K562 (cell line): ENCODE measurements at regions not wholly inside any gene's neighbourhood (a gene's known extent, or its start where the extent isn't known, plus 50 kb on each side); places are given as distances from the start of the nearest gene placed in this dataset.

Experiments
- ATAC-seq: fragments of 200-7000 bp; cut with Tn5 transposase; 3 replicates; pipeline ENCODE4 v1.9.1; 2020; ENCODE audit warnings: moderate library complexity
- BruUV-seq: library from RNA; stranded (reverse); fragments of 400-500 nt; replicated peaks from 2 replicates; lab custom pipeline; 2021; lab: Mats Ljungman, UMichigan
- CTCF ChIA-PET: fragments of 300-600 bp; formaldehyde crosslinking; extraction: SDS; loops from one replicate; lab custom pipeline; 2021; ENCODE audit warnings: low intra/inter-chr PET ratio; lab: Yijun Ruan, JAX
- POLR2A ChIA-PET: fragments of 300-600, 350-650 bp; sonication (Branson Sonifier 250); formaldehyde crosslinking; extraction: SDS; loops from one replicate; lab custom pipeline; 2021; ENCODE audit warnings: antibody characterized with exemption, inconsistent platforms; lab: Yijun Ruan, JAX
- DNase-seq, 4 experiments: peaks; one replicate each; pipeline versions ENCODE4 v3.0.0 to v3.0.0-alpha.2; 2011 to 2018; ENCODE audit warnings: low spot score in 3 of 4, mixed read lengths in 3 of 4; ENCODE audit errors: extremely low read depth in 1 of 4
- FAIRE-seq: peaks from 2 replicates; lab custom pipeline; 2011; peaks lifted over from hg19 to GRCh38; lab: Jason Lieb, UNC
- H2AFZ ChIP-seq: 2 replicates; pipeline ENCODE4 v1.6.0; 2011; ENCODE audit warnings: low read depth, low read length, control low read depth, inconsistent platforms
- H3K27ac ChIP-seq: fragments of 200-600 bp; 3 replicates; pipeline ENCODE4 v1.8.0; 2011; ENCODE audit warnings: low read depth, mild to moderate bottlenecking, control low read depth, inconsistent platforms, low read length, moderate library complexity, mixed read lengths; ENCODE audit errors: extremely low read depth
- H3K27me3 ChIP-seq, 2 experiments: fragments of 300-600 bp in 1 of 2; 2 replicates in 1 of 2; 3 replicates in 1 of 2; pipeline versions ENCODE4 v1.6.0 to v1.8.0; 2011; ENCODE audit warnings: inconsistent platforms in 2 of 2, low read length in 2 of 2, mild to moderate bottlenecking in 1 of 2, mixed read lengths in 1 of 2, moderate library complexity in 1 of 2; ENCODE audit not compliant: control insufficient read depth in 2 of 2, insufficient read depth in 2 of 2
- H3K36me3 ChIP-seq: fragments of 300-600 bp; 3 replicates; pipeline ENCODE4 v1.8.0; 2011; ENCODE audit warnings: mild to moderate bottlenecking, low read length, inconsistent platforms; ENCODE audit not compliant: control insufficient read depth, insufficient read depth
- H3K4me1 ChIP-seq, 2 experiments: fragments of 200-600 bp in 1 of 2; replicated peaks in 1 of 2; 2 replicates in 1 of 2; 3 replicates in 1 of 2; pipeline versions ENCODE4 v1.5.1 to v1.8.0; 2011; ENCODE audit warnings: inconsistent platforms in 2 of 2, low read length in 2 of 2, mild to moderate bottlenecking in 1 of 2, mixed read lengths in 1 of 2, moderate library complexity in 1 of 2; ENCODE audit not compliant: control insufficient read depth in 2 of 2, insufficient read depth in 2 of 2
- H3K4me2 ChIP-seq: 2 replicates; pipeline ENCODE4 v1.6.1; 2011; ENCODE audit warnings: low read length, control low read depth, inconsistent platforms, mixed read lengths; ENCODE audit not compliant: insufficient read depth
- H3K4me3 ChIP-seq: fragments of 200-600 bp; sonication (generic), shearing (Covaris generic); 2 replicates; pipeline ENCODE4 v1.5.1; 2016; ENCODE audit warnings: control low read depth, inconsistent platforms
- H3K79me2 ChIP-seq: fragments of 200-600 bp; 3 replicates; pipeline ENCODE4 v1.8.0; 2011; ENCODE audit warnings: low read length, inconsistent platforms; ENCODE audit not compliant: control insufficient read depth, insufficient read depth
- H3K9ac ChIP-seq, 2 experiments: 2 replicates each; pipeline versions ENCODE4 v1.6.0 to v1.6.1; 2011; ENCODE audit warnings: low read depth in 2 of 2, low read length in 2 of 2, control low read depth in 1 of 2, inconsistent platforms in 1 of 2, mild to moderate bottlenecking in 1 of 2, mixed read lengths in 1 of 2; ENCODE audit not compliant: insufficient read depth in 1 of 2
- H3K9me1 ChIP-seq: one replicate; pipeline ENCODE4 v1.6.0; 2011; ENCODE audit warnings: inconsistent platforms, mild to moderate bottlenecking, low read length, moderate library complexity; ENCODE audit not compliant: control insufficient read depth, insufficient read depth
- H3K9me3 ChIP-seq: replicated peaks from 2 replicates; pipeline ENCODE4 v1.5.1; 2011; ENCODE audit warnings: low read depth, low read length, inconsistent platforms; ENCODE audit not compliant: control insufficient read depth, insufficient read depth
- H4K20me1 ChIP-seq: replicated peaks from 2 replicates; pipeline ENCODE4 v1.6.1; 2011; ENCODE audit warnings: low read length, inconsistent platforms, mixed read lengths; ENCODE audit not compliant: control insufficient read depth, insufficient read depth
- CEBPB ChIP-seq: fragments of 450-650 bp; IDR thresholded peaks from 2 replicates; pipeline ENCODE4 v1.6.1; 2016; ENCODE audit warnings: missing genetic modification characterization, missing compliant biosample characterization
- CEBPG ChIP-seq, 3 experiments: fragments of 200-800 bp in 1 of 3; sonication (Bioruptor generic) in 1 of 3; sonication (generic) in 1 of 3; formaldehyde crosslinking in 1 of 3; IDR thresholded peaks in 2 of 3; conservative IDR thresholded peaks in 1 of 3; 2 replicates each; pipeline versions ENCODE4 v1.6.1 to v1.8.0; 2016 to 2022; ENCODE audit warnings: missing compliant biosample characterization in 2 of 3, missing genetic modification characterization in 2 of 3, mild to moderate bottlenecking in 1 of 3, missing genetic modification reagents in 1 of 3
- ESRRA ChIP-seq: fragments of 450-650 bp; IDR thresholded peaks from 2 replicates; pipeline ENCODE4 v1.6.1; 2014; ENCODE audit warnings: low read depth, mild to moderate bottlenecking, moderate library complexity, borderline replicate concordance
- MAFK ChIP-seq: IDR thresholded peaks from 2 replicates; pipeline ENCODE4 v1.6.1; 2011; ENCODE audit warnings: low read length, improper control_type of control experiment
- MYNN ChIP-seq, 2 experiments: sonication (generic); formaldehyde crosslinking in 1 of 2; IDR thresholded peaks; 2 replicates each; pipeline versions ENCODE4 v1.5.0 to v1.6.1; 2016 to 2020; ENCODE audit warnings: antibody characterized with exemption in 1 of 2, missing genetic modification reagents in 1 of 2
- NKRF ChIP-seq: fragments of 450-650 bp; IDR thresholded peaks from 2 replicates; pipeline ENCODE4 v1.6.1; 2016; ENCODE audit warnings: borderline replicate concordance
- POLR2H ChIP-seq: IDR thresholded peaks from 2 replicates; pipeline ENCODE4 v1.6.1; 2016; ENCODE audit warnings: missing genetic modification characterization, low read depth, mild to moderate bottlenecking, control low read depth, missing compliant biosample characterization, moderate library complexity
- TAL1 ChIP-seq: fragments of 450-650 bp; IDR thresholded peaks from 2 replicates; pipeline ENCODE4 v1.6.1; 2016; ENCODE audit warnings: mild to moderate bottlenecking
- ZFP30 ChIP-seq: fragments of 250-450 bp; sonication (Bioruptor Pico); IDR thresholded peaks from 2 replicates; pipeline ENCODE4 v1.8.0; 2022; ENCODE audit warnings: moderate library complexity, mild to moderate bottlenecking, inconsistent platforms, borderline replicate concordance
- ZNF696 ChIP-seq: fragments of 250-450 bp; sonication (Bioruptor Pico); conservative IDR thresholded peaks from 2 replicates; pipeline ENCODE4 v1.4.0; 2020; ENCODE audit warnings: mild to moderate bottlenecking, moderate library complexity
- WGBS: fragments of 100-300 bp; shearing (Covaris generic); methylation state at CpG from one replicate; pipeline ENCODE4 v1.1.6; 2016; ENCODE audit warnings: low coverage, mixed read lengths; ENCODE audit not compliant: insufficient coverage; ENCODE audit errors: missing lambda C conversion rate; 5-methylcytosine and 5-hydroxymethylcytosine counted together
- in situ Hi-C: fragments of 300-500 bp; cut with MboI; formaldehyde crosslinking; loops from 4 replicates; pipeline ENCODE4 v1.15.0; 2018; ENCODE audit warnings: inconsistent platforms, mixed read lengths
- intact Hi-C: fragments of 100-400 bp; cut with micrococcal nuclease; formaldehyde crosslinking; loops from 2 replicates; pipeline ENCODE4 v1.14.2; 2022

GRCh38 chr10:18860631-18861240, 187.9 kb upstream of the MALRD1 start:
- no peaks in the 10 kb centered on the region for H3K4me1 ChIP-seq
- no peak overlapping the region for H3K4me2 ChIP-seq
- in situ Hi-C loops (no loop called here), intact Hi-C loops (no loop called here)
- H3K27me3 ChIP-seq, result no peaks in the 10 kb centered on the region
- no peak overlapping the region for H3K27ac ChIP-seq
- BruUV-seq, result no TSS peak
- no peaks in the 10 kb centered on the region for H3K9me3 ChIP-seq
- H3K9me1 ChIP-seq, result no peaks in the 10 kb centered on the region
- H4K20me1 ChIP-seq, result no peaks in the 10 kb centered on the region
- no peak for ATAC-seq
- H3K4me3 ChIP-seq, result no peak overlapping the region
- H3K36me3 ChIP-seq, result no peaks in the 10 kb centered on the region
- ChIA-PET CTCF (no interaction called here), POLR2A (no interaction called here)
- no peak for FAIRE-seq
- no peaks in the 10 kb centered on the region for H3K79me2 ChIP-seq
- no peak overlapping the region for H2AFZ ChIP-seq
- WGBS, result 4% methylated on average over 4 of the region's 4 CpGs
- no peak overlapping the region for H3K9ac ChIP-seq
- no peak for DNase-seq
- TF ChIP-seq TAL1 (no peak), MAFK (no peak), ESRRA (no peak), ZFP30 (CRISPR knock-in tag) (no peak), POLR2H (tag) (no peak), MYNN (IDR thresholded peaks at IDR 0.05) (no peak), MYNN (CRISPR knock-in tag; IDR thresholded peaks at IDR 0.05) (no peak)

GRCh38 chr10:18861382-18861781, 187.2 kb upstream of the MALRD1 start:
- TF ChIP-seq CEBPG (CRISPR knock-in tag; IDR thresholded peaks at IDR 0.05) (no peak), CEBPG (tag; conservative IDR thresholded peaks at IDR 0.05 in 1 of 2, IDR thresholded peaks at IDR 0.05 in 1 of 2) (peak; percentile 53 to 97; a peak in 3 of 4 replicates), ZNF696 (CRISPR knock-in tag) (no peak), CEBPB (tag) (peak; percentile 91), NKRF (no peak)
- no peaks in the 10 kb centered on the region for H3K79me2 ChIP-seq
- FAIRE-seq (no peak), ATAC-seq (no peak), DNase-seq (no peak)
- no peak overlapping the region for H3K4me3 ChIP-seq
- ChIA-PET POLR2A (no interaction called here), CTCF (no interaction called here)
- H4K20me1 ChIP-seq, result no peaks in the 10 kb centered on the region
- WGBS, result 0% methylated on average over 2 of the region's 2 CpGs
- H3K36me3 ChIP-seq, result no peaks in the 10 kb centered on the region
- no peaks in the 10 kb centered on the region for H3K9me3 ChIP-seq
- intact Hi-C loops (no loop called here), in situ Hi-C loops (no loop called here)
- H3K9me1 ChIP-seq, result no peaks in the 10 kb centered on the region
- H3K4me1 ChIP-seq, result no peaks in the 10 kb centered on the region
- no peak overlapping the region for H2AFZ ChIP-seq
- no peaks in the 10 kb centered on the region for H3K27me3 ChIP-seq
- H3K9ac ChIP-seq, result no peak overlapping the region
- no TSS peak for BruUV-seq
- H3K4me2 ChIP-seq, result no peak overlapping the region
- no peak overlapping the region for H3K27ac ChIP-seq
